Neural progenitor cell (in vitro differentiated cells): ENCODE measurements at regions not wholly inside any gene's neighbourhood (a gene's known extent, or its start where the extent isn't known, plus 50 kb on each side); places are given as distances from the start of the nearest gene placed in this dataset.
A peak's percentile ranks its signal among the peaks of the same experiment; 100 is the strongest.

Source experiments
- DNase-seq: peaks from one replicate; pipeline ENCODE4 v3.0.0-alpha.2; 2016; ENCODE audit warnings: low spot score
- H2AFZ ChIP-seq: fragments of 200-600 bp; sonication (generic); replicated peaks from 2 replicates; pipeline ENCODE4 v1.6.1; 2016; ENCODE audit warnings: antibody characterized with exemption
- H3F3A ChIP-seq: fragments of 200-600 bp; sonication (generic); 2 replicates; pipeline ENCODE4 v1.6.1; 2016; ENCODE audit warnings: antibody characterized with exemption, low read depth
- H3K27ac ChIP-seq: fragments of 200-600 bp; sonication (generic); 2 replicates; pipeline ENCODE4 v1.5.1; 2016; ENCODE audit warnings: mild to moderate bottlenecking
- H3K27me3 ChIP-seq: fragments of 200-600 bp; sonication (generic); 2 replicates; pipeline ENCODE4 v1.6.1; 2016; ENCODE audit warnings: mild to moderate bottlenecking, moderate library complexity
- H3K36me3 ChIP-seq: fragments of 200-600 bp; sonication (generic); 2 replicates; pipeline ENCODE4 v1.5.1; 2016
- H3K4me1 ChIP-seq: fragments of 200-600 bp; sonication (generic); 2 replicates; pipeline ENCODE4 v1.6.1; 2016; ENCODE audit warnings: mixed run types
- H3K4me2 ChIP-seq: fragments of 200-600 bp; sonication (generic); 2 replicates; pipeline ENCODE4 v1.6.1; 2016
- H3K4me3 ChIP-seq: fragments of 200-600 bp; sonication (generic); 2 replicates; pipeline ENCODE4 v1.5.1; 2016
- H3K79me2 ChIP-seq: fragments of 200-600 bp; sonication (generic); 2 replicates; pipeline ENCODE4 v1.6.1; 2016; ENCODE audit warnings: low read depth
- H3K9ac ChIP-seq: fragments of 200-600 bp; sonication (generic); 2 replicates; pipeline ENCODE4 v1.6.1; 2016
- H3K9me3 ChIP-seq: fragments of 200-600 bp; sonication (generic); 2 replicates; pipeline ENCODE4 v1.5.1; 2016; ENCODE audit warnings: low read depth
- H4K20me1 ChIP-seq: fragments of 200-600 bp; sonication (generic); 2 replicates; pipeline ENCODE4 v1.6.1; 2016; ENCODE audit warnings: low read depth
- H3K27ac Mint-ChIP-seq: 3 replicates; pipeline ENCODE4 v1.8.0; 2021; ENCODE audit warnings: mixed read lengths
- H3K27me3 Mint-ChIP-seq: 2 replicates; pipeline ENCODE4 v1.8.0; 2022; ENCODE audit warnings: low read depth, mild to moderate bottlenecking, inconsistent platforms, moderate library complexity, mixed read lengths; ENCODE audit not compliant: insufficient read depth
- H3K36me3 Mint-ChIP-seq: 3 replicates; pipeline ENCODE4 v1.8.0; 2021; ENCODE audit warnings: mixed read lengths
- H3K4me1 Mint-ChIP-seq: 3 replicates; pipeline ENCODE4 v1.8.0; 2021; ENCODE audit warnings: mixed read lengths
- H3K4me3 Mint-ChIP-seq: 3 replicates; pipeline ENCODE4 v1.8.0; 2021; ENCODE audit warnings: mild to moderate bottlenecking, moderate library complexity, mixed read lengths
- H3K9me3 Mint-ChIP-seq: 3 replicates; pipeline ENCODE4 v1.8.0; 2020; ENCODE audit warnings: mixed read lengths
- CTCF ChIP-seq: fragments of 200-600 bp; sonication (generic); IDR thresholded peaks from 2 replicates; pipeline ENCODE4 v1.5.1; 2017; ENCODE audit warnings: antibody characterized with exemption, mild to moderate bottlenecking
- EZH2 ChIP-seq: fragments of 200-600 bp; sonication (generic); IDR thresholded peaks from 2 replicates; pipeline ENCODE4 v1.6.1; 2017; ENCODE audit warnings: antibody characterized with exemption, mild to moderate bottlenecking, moderate library complexity
- EZH2phosphoT487 ChIP-seq: fragments of 200-600 bp; sonication (generic); IDR thresholded peaks from 2 replicates; pipeline ENCODE4 v1.6.1; 2017; ENCODE audit warnings: antibody characterized with exemption

DNA sequence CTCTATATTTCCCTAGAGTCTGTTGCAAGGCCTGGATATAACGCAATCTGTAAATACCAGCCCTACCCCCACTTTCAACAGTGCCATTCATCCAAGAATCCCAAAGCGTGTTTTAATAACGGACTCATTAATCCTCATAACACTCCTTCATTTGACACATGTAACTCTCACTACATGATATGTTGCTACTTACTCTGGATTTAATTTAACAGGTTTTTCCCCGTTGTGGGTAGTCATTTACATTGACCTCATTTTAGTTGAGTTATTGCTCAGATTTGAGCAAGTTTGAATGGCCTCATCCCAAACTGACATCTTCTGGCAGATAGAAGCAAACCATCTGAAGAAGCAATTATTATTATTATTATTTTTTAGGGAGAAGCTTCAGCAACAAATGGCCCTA lies 125.4 kb upstream of the NPVF start:
- Mint-ChIP-seq H3K4me3 (no peak overlapping the region), H3K9me3 (no peaks in the 10 kb centered on the region), H3K27ac (no peak overlapping the region), H3K36me3 (no peaks in the 10 kb centered on the region), H3K27me3 (peaks cover 7% of the 10 kb centered on the region), H3K4me1 (peaks cover 4% of the 10 kb centered on the region)
- Histone ChIP-seq H3K4me1 (no peaks in the 10 kb centered on the region), H3K4me3 (no peak overlapping the region), H4K20me1 (no peaks in the 10 kb centered on the region), H2AFZ (no peak overlapping the region), H3K36me3 (no peaks in the 10 kb centered on the region), H3K9me3 (no peaks in the 10 kb centered on the region), H3K79me2 (no peaks in the 10 kb centered on the region), H3K9ac (no peak overlapping the region), H3K4me2 (no peak overlapping the region), H3K27me3 (no peaks in the 10 kb centered on the region), H3K27ac (no peak overlapping the region), H3F3A (no peaks in the 10 kb centered on the region)
- TF ChIP-seq EZH2 (no peak), CTCF (no peak), EZH2phosphoT487 (no peak)
- no peak for DNase-seq

- Mint-ChIP-seq H3K27me3 (peaks cover 5% of the 10 kb centered on the region), H3K4me3 (no peak overlapping the region), H3K36me3 (no peaks in the 10 kb centered on the region), H3K9me3 (peaks cover under 1% of the 10 kb centered on the region), H3K27ac (no peak overlapping the region), H3K4me1 (peaks cover 21% of the 10 kb centered on the region)
- no peaks in the 10 kb centered on the region for H4K20me1 ChIP-seq
- no peaks in the 10 kb centered on the region for H3F3A ChIP-seq
- no peak overlapping the region for H3K27ac ChIP-seq
- no peak for DNase-seq
- H3K4me1 ChIP-seq, result peaks cover 7% of the 10 kb centered on the region
- TF ChIP-seq EZH2 (no peak), EZH2phosphoT487 (no peak), CTCF (no peak)
- H3K27me3 ChIP-seq, result no peaks in the 10 kb centered on the region
- no peaks in the 10 kb centered on the region for H3K79me2 ChIP-seq
- no peak overlapping the region for H3K4me2 ChIP-seq
- H3K9me3 ChIP-seq, result no peaks in the 10 kb centered on the region
- H3K9ac ChIP-seq, result no peak overlapping the region
- no peaks in the 10 kb centered on the region for H3K36me3 ChIP-seq
- no peak overlapping the region for H3K4me3 ChIP-seq
- H2AFZ ChIP-seq, result no peak overlapping the region
Measured at GRCh38 chr7:25356534-25357151, 128.4 kb upstream of the NPVF start.

- Mint-ChIP-seq H3K36me3 (no peaks in the 10 kb centered on the region), H3K4me3 (no peak overlapping the region), H3K27me3 (peaks cover 5% of the 10 kb centered on the region), H3K9me3 (peaks cover 9% of the 10 kb centered on the region), H3K4me1 (peaks cover 23% of the 10 kb centered on the region), H3K27ac (peak overlapping the region; percentile 47)
- H3K9ac ChIP-seq, result no peak overlapping the region
- H3K27ac ChIP-seq, result no peak overlapping the region
- no peak overlapping the region for H3K4me2 ChIP-seq
- no peak overlapping the region for H2AFZ ChIP-seq
- no peak for DNase-seq
- no peak for TF ChIP-seq EZH2phosphoT487
- no peaks in the 10 kb centered on the region for H3K79me2 ChIP-seq
- no peaks in the 10 kb centered on the region for H4K20me1 ChIP-seq
- H3K4me1 ChIP-seq, result peaks cover 7% of the 10 kb centered on the region
- H3K4me3 ChIP-seq, result no peak overlapping the region
- H3F3A ChIP-seq, result no peaks in the 10 kb centered on the region
- H3K36me3 ChIP-seq, result no peaks in the 10 kb centered on the region
- H3K9me3 ChIP-seq, result no peaks in the 10 kb centered on the region
- no peaks in the 10 kb centered on the region for H3K27me3 ChIP-seq
Measured at GRCh38 chr7:25358926-25359325, 130.6 kb upstream of the NPVF start.

DNA sequence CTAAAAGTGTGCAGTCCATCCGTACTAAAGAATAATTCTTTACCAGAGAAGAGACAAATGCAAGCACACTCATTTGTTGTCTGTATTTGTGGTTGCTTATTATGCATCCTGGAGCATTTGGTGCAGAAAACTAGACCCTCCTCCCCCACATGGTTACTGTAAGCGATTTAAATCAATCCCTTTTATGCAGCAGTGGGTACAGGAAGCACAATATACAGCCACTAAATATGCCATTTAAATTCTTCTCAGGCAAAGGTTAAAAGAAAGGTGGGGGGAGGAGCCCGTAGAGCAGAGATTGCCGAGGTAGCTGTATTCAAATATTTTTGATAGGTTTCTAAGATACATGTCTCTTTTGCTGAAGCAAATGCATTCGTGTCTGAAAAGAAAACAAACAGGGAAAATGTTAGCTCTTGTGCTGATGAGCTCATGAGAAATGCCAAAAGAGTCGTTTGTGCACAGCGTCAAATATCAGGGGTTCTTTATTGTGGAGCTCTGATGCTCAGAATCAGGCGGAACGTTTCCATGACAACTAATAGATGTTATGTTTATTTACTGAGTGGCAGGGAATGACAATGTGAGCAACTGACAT lies 131.3 kb upstream of the NPVF start:
- no peaks in the 10 kb centered on the region for H3F3A ChIP-seq
- no peaks in the 10 kb centered on the region for H3K36me3 ChIP-seq
- no peaks in the 10 kb centered on the region for H4K20me1 ChIP-seq
- no peak overlapping the region for H3K4me2 ChIP-seq
- no peak for TF ChIP-seq EZH2phosphoT487
- TF ChIP-seq EZH2, result no peak
- TF ChIP-seq CTCF, result no peak
- Mint-ChIP-seq H3K4me3 (peak overlapping the region; percentile 19), H3K27me3 (peaks cover 5% of the 10 kb centered on the region), H3K27ac (peak overlapping the region; percentile 47), H3K4me1 (peaks cover 23% of the 10 kb centered on the region), H3K36me3 (no peaks in the 10 kb centered on the region), H3K9me3 (peaks cover 9% of the 10 kb centered on the region)
- DNase-seq, result peak; percentile 4
- H3K79me2 ChIP-seq, result no peaks in the 10 kb centered on the region
- no peak overlapping the region for H3K27ac ChIP-seq
- no peaks in the 10 kb centered on the region for H3K27me3 ChIP-seq
- H2AFZ ChIP-seq, result peak overlapping the region; percentile 60
- no peak overlapping the region for H3K4me3 ChIP-seq
- H3K9me3 ChIP-seq, result no peaks in the 10 kb centered on the region
- peaks cover 7% of the 10 kb centered on the region for H3K4me1 ChIP-seq
- H3K9ac ChIP-seq, result no peak overlapping the region
